Ovary (tissue), 7 donors: ENCODE measurements at regions not wholly inside any gene's neighbourhood (a gene's known extent, or its start where the extent isn't known, plus 50 kb on each side); places are given as distances from the start of the nearest gene placed in this dataset.

Experiments
- DNase-seq, 5 donors: peaks; one replicate each; pipeline ENCODE4 v3.0.0-alpha.2; 2019 to 2020
- H3K27ac ChIP-seq, 2 donors: fragments of 200-600 bp; one replicate each; pipeline versions ENCODE4 v1.5.1 to v1.8.0; 2019 to 2022
- H3K27me3 ChIP-seq: fragments of 200-600 bp; one replicate; pipeline ENCODE4 v1.8.0; 2022
- H3K36me3 ChIP-seq: fragments of 200-600 bp; sonication (generic); one replicate; pipeline ENCODE4 v1.5.1; 2019
- H3K4me1 ChIP-seq: one replicate; pipeline ENCODE4 v1.8.1; 2013; ENCODE audit warnings: mild to moderate bottlenecking, moderate library complexity; ENCODE audit not compliant: insufficient read depth
- H3K4me3 ChIP-seq: fragments of 200-600 bp; sonication (generic); one replicate; pipeline ENCODE4 v1.5.1; 2017
- H3K9me3 ChIP-seq, 2 donors: fragments of 200-600 bp in 1 of 2; sonication (generic) in 1 of 2; one replicate each; pipeline versions ENCODE4 v1.5.1 to v1.8.1; 2013 to 2019; ENCODE audit warnings: mild to moderate bottlenecking in 1 of 2, moderate library complexity in 1 of 2
- CTCF ChIP-seq, 3 donors: fragments of 450-650 bp in 2 of 3; fragments of 200-600 bp in 1 of 3; IDR thresholded peaks; one replicate each; pipeline versions ENCODE4 v1.5.1 to v1.8.0; 2016 to 2022; ENCODE audit warnings: antibody characterized with exemption in 3 of 3, mild to moderate bottlenecking in 1 of 3
- EP300 ChIP-seq: sonication (generic); formaldehyde crosslinking; IDR thresholded peaks from one replicate; pipeline ENCODE4 v1.6.1; 2017; ENCODE audit warnings: antibody characterized with exemption
- POLR2A ChIP-seq: fragments of 450-650 bp; IDR thresholded peaks from one replicate; pipeline ENCODE4 v1.6.1; 2017; ENCODE audit warnings: antibody characterized with exemption, mild to moderate bottlenecking, moderate library complexity
- WGBS, 3 donors: extraction: QIAGEN DNeasy Blood & Tissue Kit in 1 of 3; methylation state at CpG; one replicate each; pipeline versions ENCODE4 v1.1.5 to v1.1.7; 2013 to 2017; 5-methylcytosine and 5-hydroxymethylcytosine counted together
- intact Hi-C, 4 donors: fragments of 100-400 bp; cut with DNase I; formaldehyde crosslinking; loops; one replicate each; pipeline versions ENCODE4 v1.11.0 to v1.15.1; 2022 to 2023
- donor health status: DM: no; HTN: no; CAD: no; lungs with moderate emphysema.
- donor health status: DM: no; HTN: no; CAD: no.
- donor health status: Bipolar disorder and iron deficiency.
- donor health status: DM: no; HTN: no; CAD: no.
- donor health status: DM: yes; HTN: yes; CAD: no.

- WGBS, 3 donors = 51 to 68% (median 53%) methylated on average over 6 of the region's 6 CpGs
- Histone ChIP-seq H3K4me3 (no peak overlapping the region), H3K27me3 (no peaks in the 10 kb centered on the region), H3K36me3 (no peaks in the 10 kb centered on the region), H3K9me3 (no peaks in the 10 kb centered on the region), H3K27ac (no peak overlapping the region), H3K4me1 (no peaks in the 10 kb centered on the region)
- TF ChIP-seq POLR2A = no peak
- no peak for TF ChIP-seq CTCF (IDR thresholded peaks at IDR 0.05)
- TF ChIP-seq EP300 = no peak
- no peak for DNase-seq
- intact Hi-C loops = loop anchor here in 1 of 4 donors (10.0 kb wide), 1 partner anchor 1523 kb away; no protein-coding TSS in a partner anchor
These were observed 304.9 kb downstream of the DSEL start for GRCh38 chr18:67211646-67212045.

- TF ChIP-seq POLR2A = no peak
- no peak for TF ChIP-seq EP300
- TF ChIP-seq CTCF (IDR thresholded peaks at IDR 0.05) = no peak
- Histone ChIP-seq H3K36me3 (no peaks in the 10 kb centered on the region), H3K4me1 (no peaks in the 10 kb centered on the region), H3K27me3 (no peaks in the 10 kb centered on the region), H3K4me3 (no peak overlapping the region), H3K9me3 (no peaks in the 10 kb centered on the region), H3K27ac (no peak overlapping the region)
- DNase-seq = no peak
- WGBS, 3 donors = 56 to 67% (median 64%) methylated on average over 8 of the region's 8 CpGs
- intact Hi-C loops = no loop called here
These were observed 315.9 kb downstream of the DSEL start for GRCh38 chr18:67200665-67201064.

GRCh38 chr18:67199993-67200617 is 316.4 kb downstream of the DSEL start:
- 32 to 42% (median 38%) methylated on average over 3 of the region's 3 CpGs for WGBS, 3 donors
- intact Hi-C loops = no loop called here
- Histone ChIP-seq H3K27ac (no peak overlapping the region), H3K9me3 (no peaks in the 10 kb centered on the region), H3K4me1 (no peaks in the 10 kb centered on the region), H3K36me3 (no peaks in the 10 kb centered on the region), H3K27me3 (no peaks in the 10 kb centered on the region), H3K4me3 (no peak overlapping the region)
- no peak for TF ChIP-seq POLR2A
- no peak for TF ChIP-seq CTCF (IDR thresholded peaks at IDR 0.05)
- TF ChIP-seq EP300 = no peak
- DNase-seq = no peak

GRCh38 chr18:67194886-67195285 is 321.6 kb downstream of the DSEL start:
- Histone ChIP-seq H3K36me3 (no peaks in the 10 kb centered on the region), H3K4me3 (no peak overlapping the region), H3K4me1 (no peaks in the 10 kb centered on the region), H3K9me3 (no peaks in the 10 kb centered on the region), H3K27ac (no peak overlapping the region), H3K27me3 (no peaks in the 10 kb centered on the region)
- WGBS, 3 donors = 57 to 61% (median 58%) methylated on average over 5 of the region's 5 CpGs
- intact Hi-C loops = no loop called here
- no peak for DNase-seq
- TF ChIP-seq CTCF (IDR thresholded peaks at IDR 0.05) (no peak), POLR2A (no peak), EP300 (no peak)
